ENCODE measurements at regions not wholly inside any gene's neighbourhood (a gene's known extent, or its start where the extent isn't known, plus 50 kb on each side); places are given as distances from the start of the nearest gene placed in this dataset.
"Not testable (repeated sequence)": the region's sequence is repeated elsewhere in the genome, so short reads cannot be mapped to it uniquely, and the experiment has no call there.

GRCh38 chr7:49623943-49624342 lies 149.5 kb upstream of the VWC2 start:
- in situ Hi-C loops (cut with HindIII; ENCODE audit: low pct_ligation_motif_present, low pct_unique_long_range_greater_than_20kb, low sequenced_read_pairs), result no loop called here
- no peak for DNase-seq

- in situ Hi-C loops (cut with HindIII; ENCODE audit: low pct_ligation_motif_present, low pct_unique_long_range_greater_than_20kb, low sequenced_read_pairs), result no loop called here
These were observed 148.8 kb upstream of the VWC2 start for GRCh38 chr7:49624611-49625010.

GRCh38 chr7:49630513-49630912 lies 142.9 kb upstream of the VWC2 start:
- DNase-seq, result no peak
- in situ Hi-C loops (cut with HindIII; ENCODE audit: low pct_ligation_motif_present, low pct_unique_long_range_greater_than_20kb, low sequenced_read_pairs), result no loop called here

More at GRCh38 chr7:49624611-49625010, 148.8 kb upstream of the VWC2 start:
- DNase-seq, result no peak

GRCh38 chr7:49631071-49631815 lies 142.2 kb upstream of the VWC2 start:
- in situ Hi-C loops (cut with HindIII; ENCODE audit: low pct_ligation_motif_present, low pct_unique_long_range_greater_than_20kb, low sequenced_read_pairs), result no loop called here
- no peak for DNase-seq

GRCh38 chr7:49631960-49632359 lies 141.5 kb upstream of the VWC2 start:
- in situ Hi-C loops (cut with HindIII; ENCODE audit: low pct_ligation_motif_present, low pct_unique_long_range_greater_than_20kb, low sequenced_read_pairs), result no loop called here
- no peak for DNase-seq

- DNase-seq, result peak; percentile 28
- in situ Hi-C loops (cut with HindIII; ENCODE audit: low pct_ligation_motif_present, low pct_unique_long_range_greater_than_20kb, low sequenced_read_pairs), result no loop called here
These were observed 137.6 kb upstream of the VWC2 start for GRCh38 chr7:49635800-49636199.

GRCh38 chr7:49636400-49636799 lies 137.0 kb upstream of the VWC2 start:
- no peak for DNase-seq
- in situ Hi-C loops (cut with HindIII; ENCODE audit: low pct_ligation_motif_present, low pct_unique_long_range_greater_than_20kb, low sequenced_read_pairs), result no loop called here

GRCh38 chr7:49638166-49638565 lies 135.3 kb upstream of the VWC2 start:
- in situ Hi-C loops (cut with HindIII; ENCODE audit: low pct_ligation_motif_present, low pct_unique_long_range_greater_than_20kb, low sequenced_read_pairs), result no loop called here
- no peak for DNase-seq

GRCh38 chr7:49639068-49639593 lies 134.3 kb upstream of the VWC2 start:
- no peak for DNase-seq
- in situ Hi-C loops (cut with HindIII; ENCODE audit: low pct_ligation_motif_present, low pct_unique_long_range_greater_than_20kb, low sequenced_read_pairs), result no loop called here

- in situ Hi-C loops (cut with HindIII; ENCODE audit: low pct_ligation_motif_present, low pct_unique_long_range_greater_than_20kb, low sequenced_read_pairs), result no loop called here
- DNase-seq, result no peak
These were observed 133.6 kb upstream of the VWC2 start for GRCh38 chr7:49639808-49640207.

- DNase-seq, result no peak
- in situ Hi-C loops (cut with HindIII; ENCODE audit: low pct_ligation_motif_present, low pct_unique_long_range_greater_than_20kb, low sequenced_read_pairs), result no loop called here
These were observed 130.1 kb upstream of the VWC2 start for GRCh38 chr7:49643321-49643720.

GRCh38 chr7:49643736-49644135 lies 129.7 kb upstream of the VWC2 start:
- in situ Hi-C loops (cut with HindIII; ENCODE audit: low pct_ligation_motif_present, low pct_unique_long_range_greater_than_20kb, low sequenced_read_pairs), result no loop called here
- DNase-seq, result no peak

GRCh38 chr7:49644396-49645166 lies 128.9 kb upstream of the VWC2 start:
- in situ Hi-C loops (cut with HindIII; ENCODE audit: low pct_ligation_motif_present, low pct_unique_long_range_greater_than_20kb, low sequenced_read_pairs), result no loop called here
- DNase-seq, result no peak

GRCh38 chr7:49645296-49645695 lies 128.1 kb upstream of the VWC2 start:
- in situ Hi-C loops (cut with HindIII; ENCODE audit: low pct_ligation_motif_present, low pct_unique_long_range_greater_than_20kb, low sequenced_read_pairs), result no loop called here
- DNase-seq, result no peak

GRCh38 chr7:49660170-49660783 lies 113.2 kb upstream of the VWC2 start:
- DNase-seq, result no peak
- in situ Hi-C loops (cut with HindIII; ENCODE audit: low pct_ligation_motif_present, low pct_unique_long_range_greater_than_20kb, low sequenced_read_pairs), result no loop called here

- DNase-seq, result no peak
- in situ Hi-C loops (cut with HindIII; ENCODE audit: low pct_ligation_motif_present, low pct_unique_long_range_greater_than_20kb, low sequenced_read_pairs), result no loop called here
These were observed 112.5 kb upstream of the VWC2 start for GRCh38 chr7:49660976-49661375.

GRCh38 chr7:49665963-49666362 lies 107.5 kb upstream of the VWC2 start:
- not testable (repeated sequence) for DNase-seq

GRCh38 chr7:49666764-49667163 lies 106.7 kb upstream of the VWC2 start:
- in situ Hi-C loops (cut with HindIII; ENCODE audit: low pct_ligation_motif_present, low pct_unique_long_range_greater_than_20kb, low sequenced_read_pairs), result no loop called here
- no peak for DNase-seq

More at GRCh38 chr7:49665963-49666362, 107.5 kb upstream of the VWC2 start:
- in situ Hi-C loops (cut with HindIII; ENCODE audit: low pct_ligation_motif_present, low pct_unique_long_range_greater_than_20kb, low sequenced_read_pairs), result not testable (repeated sequence)

- no peak for DNase-seq
- in situ Hi-C loops (cut with HindIII; ENCODE audit: low pct_ligation_motif_present, low pct_unique_long_range_greater_than_20kb, low sequenced_read_pairs), result no loop called here
These were observed 104.2 kb upstream of the VWC2 start for GRCh38 chr7:49669285-49669684.
